Naive thymus-derived CD4-positive, alpha-beta T cell (primary cell): ENCODE measurements at regions not wholly inside any gene's neighbourhood (a gene's known extent, or its start where the extent isn't known, plus 50 kb on each side); places are given as distances from the start of the nearest gene placed in this dataset. TPM values are rescaled to one million over a fixed set of nuclear protein-coding genes. Genes with fewer than 3 reads are reported as not detected.
"Not testable (repeated sequence)": the region's sequence is repeated elsewhere in the genome, so short reads cannot be mapped to it uniquely, and the experiment has no call there.

Experiments used
- ATAC-seq: fragments of 150-1000 bp; cut with Tn5 transposase; 2 replicates; pipeline ENCODE4 v1.10.0; 2021; ENCODE audit warnings: mild to moderate bottlenecking, moderate library complexity
- CTCF ChIA-PET: fragments of 350-600 bp; sonication (Branson Sonifier 250); formaldehyde crosslinking; loops from one replicate; lab custom pipeline; 2021; ENCODE audit warnings: antibody characterized with exemption; lab: Charles Lee
- POLR2A ChIA-PET: fragments of 350-600 bp; sonication (Branson Sonifier 250); formaldehyde crosslinking; loops from one replicate; lab custom pipeline; 2021; ENCODE audit warnings: antibody characterized with exemption, inconsistent platforms; lab: Charles Lee
- DNase-seq, 9 donors: peaks; one replicate each; pipeline versions ENCODE4 v3.0.0 to v3.0.0-alpha.2; 2020 to 2022; ENCODE audit warnings: mixed read lengths in 1 of 9
- H3K27ac ChIP-seq: one replicate; pipeline ENCODE4 v1.7.0; 2013; ENCODE audit warnings: mild to moderate bottlenecking, low read depth, low read length, moderate library complexity
- H3K27me3 ChIP-seq, 2 donors: one replicate each; pipeline ENCODE4 v1.7.0; 2013; ENCODE audit warnings: low read length in 2 of 2, mild to moderate bottlenecking in 2 of 2, moderate library complexity in 2 of 2; ENCODE audit not compliant: control insufficient read depth in 2 of 2, insufficient read depth in 2 of 2
- H3K36me3 ChIP-seq, 3 experiments: 1 replicate in 2 of 3; 2 replicates in 1 of 3; pipeline ENCODE4 v1.7.0; 2013; ENCODE audit warnings: low read length in 3 of 3, mild to moderate bottlenecking in 3 of 3, moderate library complexity in 1 of 3; ENCODE audit not compliant: insufficient read depth in 3 of 3, control insufficient read depth in 2 of 3
- H3K4me1 ChIP-seq, 2 donors: one replicate each; pipeline ENCODE4 v1.7.0; 2013; ENCODE audit warnings: low read length in 2 of 2, mild to moderate bottlenecking in 2 of 2, moderate library complexity in 1 of 2; ENCODE audit not compliant: control insufficient read depth in 2 of 2, insufficient read depth in 2 of 2
- H3K4me3 ChIP-seq: 2 replicates; pipeline ENCODE4 v1.7.0; 2013; ENCODE audit warnings: mild to moderate bottlenecking, low read length
- H3K9me3 ChIP-seq, 3 experiments: 1 replicate in 2 of 3; 2 replicates in 1 of 3; pipeline ENCODE4 v1.7.0; 2013; ENCODE audit warnings: low read length in 3 of 3; ENCODE audit not compliant: control insufficient read depth in 2 of 3
- H3K27ac Mint-ChIP-seq, 9 donors: one replicate each; pipeline ENCODE4 v1.8.0; 2020 to 2022; ENCODE audit warnings: mixed read lengths in 9 of 9, mild to moderate bottlenecking in 8 of 9, moderate library complexity in 5 of 9, inconsistent platforms in 2 of 9
- H3K27me3 Mint-ChIP-seq, 5 donors: one replicate each; pipeline ENCODE4 v1.8.0; 2021 to 2022; ENCODE audit warnings: mixed read lengths in 5 of 5, mild to moderate bottlenecking in 1 of 5
- H3K36me3 Mint-ChIP-seq, 5 donors: one replicate each; pipeline ENCODE4 v1.8.0; 2020 to 2022; ENCODE audit warnings: mixed read lengths in 5 of 5, mild to moderate bottlenecking in 3 of 5, inconsistent platforms in 1 of 5
- H3K4me1 Mint-ChIP-seq, 7 donors: one replicate each; pipeline ENCODE4 v1.8.0; 2020 to 2022; ENCODE audit warnings: mixed read lengths in 7 of 7, mild to moderate bottlenecking in 3 of 7, inconsistent platforms in 1 of 7
- H3K4me3 Mint-ChIP-seq, 10 donors: one replicate each; pipeline ENCODE4 v1.8.0; 2020 to 2022; ENCODE audit warnings: mild to moderate bottlenecking in 10 of 10, mixed read lengths in 10 of 10, moderate library complexity in 6 of 10, inconsistent platforms in 2 of 10
- H3K9me3 Mint-ChIP-seq, 11 donors: one replicate each; pipeline ENCODE4 v1.8.0; 2020 to 2022; ENCODE audit warnings: mixed read lengths in 11 of 11, mild to moderate bottlenecking in 4 of 11, inconsistent platforms in 1 of 11, moderate library complexity in 1 of 11
- intact Hi-C, 2 donors: fragments of 100-400 bp; cut with micrococcal nuclease; formaldehyde crosslinking; loops; one replicate each; pipeline ENCODE4 v1.15.1; 2023
- microRNA-seq: library from miRNA; unstranded; fragments of <30 nt; microRNA quantifications from one replicate; pipeline ENCODE4 v1.2.0, GENCODE V29; 2022; ENCODE audit warnings: borderline microRNAs expressed

DNA sequence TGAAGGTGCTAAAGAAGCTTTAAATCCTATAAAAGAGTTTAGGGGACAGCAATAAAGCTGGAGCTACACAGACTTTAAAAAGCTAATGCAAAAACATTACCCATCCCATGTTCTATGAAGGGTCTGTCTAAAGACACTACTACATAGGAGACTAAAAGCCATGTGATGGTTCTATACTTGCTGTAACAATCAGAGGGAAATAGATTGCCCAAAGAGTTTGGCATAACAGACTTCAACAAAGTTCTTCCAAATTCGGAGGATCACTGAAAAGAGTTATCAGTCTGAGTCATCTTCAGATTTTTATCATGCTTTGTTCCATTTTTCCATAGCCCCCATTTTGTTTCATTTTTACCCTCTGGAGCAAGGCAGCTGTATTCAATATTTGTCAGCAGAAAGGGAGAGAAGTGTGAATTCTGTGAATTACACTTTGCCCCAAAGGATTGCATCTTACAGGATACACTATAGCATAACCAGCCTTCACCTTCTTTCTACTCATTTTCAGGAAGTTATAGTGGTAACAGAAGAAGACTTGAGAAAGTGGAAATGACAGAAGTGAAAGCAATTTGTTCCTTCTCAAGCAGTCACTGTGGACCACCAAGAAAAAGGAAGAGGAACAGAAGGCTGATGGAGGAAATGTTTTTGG lies 143.3 kb downstream of the AVL9 start:
- ATAC-seq = peak; percentile 54

More for the DNA sequence above, 143.3 kb downstream of the AVL9 start:
- H3K9me3 ChIP-seq, H3K36me3 ChIP-seq, H3K9me3 Mint-ChIP-seq, DNase-seq, POLR2A ChIA-PET, intact Hi-C loops, H3K27me3 Mint-ChIP-seq, H3K4me3 Mint-ChIP-seq, H3K27me3 ChIP-seq, CTCF ChIA-PET, H3K4me3 ChIP-seq, H3K4me1 ChIP-seq, H3K27ac ChIP-seq: not testable (repeated sequence)
- Mint-ChIP-seq H3K4me1 (peaks cover 0 to 15% (median 3%) of the 10 kb centered on the region in 7 donors), H3K27ac (peak overlapping the region in 2 of 9 donors; percentile 6 to 42), H3K36me3 (peaks cover 0 to 12% (median 4%) of the 10 kb centered on the region in 5 donors)

Small RNA genes lying in the stretch of these regions (microRNA-seq; reads per million reads assigned to microRNA genes)
- gene MIR550A2 (not detected), gene MIR550B2 (not detected)
